ENCODE measurements at regions not wholly inside any gene's neighbourhood (a gene's known extent, or its start where the extent isn't known, plus 50 kb on each side); places are given as distances from the start of the nearest gene placed in this dataset.

GRCh38 chr13:109415057-109415456, 371.3 kb downstream of the IRS2 start:
- Histone ChIP-seq H3K9me3 (ENCODE audit: insufficient read depth, low read depth, low read length) (no peaks in the 10 kb centered on the region), H4K20me1 (ENCODE audit: insufficient read depth, low read length) (no peaks in the 10 kb centered on the region), H3K4me2 (ENCODE audit: low read length) (no peak overlapping the region), H3K9ac (ENCODE audit: low read length) (no peak overlapping the region), H3K27ac (ENCODE audit: low read depth, low read length) (no peak overlapping the region), H2AFZ (ENCODE audit: low read depth, low read length) (no peak overlapping the region), H3K79me2 (ENCODE audit: insufficient read depth, low read length) (no peaks in the 10 kb centered on the region), H3K36me3 (ENCODE audit: insufficient read depth, low read length) (no peaks in the 10 kb centered on the region), H3K27me3 (ENCODE audit: insufficient read depth, low read length) (no peaks in the 10 kb centered on the region), H3K4me1 (ENCODE audit: insufficient read depth, low read length) (peaks cover 5% of the 10 kb centered on the region), H3K4me3 (ENCODE audit: insufficient read depth, low read depth, low read length) (no peak overlapping the region)
- Mint-ChIP-seq H3K9me3 (ENCODE audit: unreplicated experiment) (peaks cover 7% of the 10 kb centered on the region), H3K4me3 (ENCODE audit: unreplicated experiment) (no peak overlapping the region), H3K27me3 (ENCODE audit: low read depth, unreplicated experiment) (no peaks in the 10 kb centered on the region), H3K36me3 (ENCODE audit: low read depth, unreplicated experiment) (no peaks in the 10 kb centered on the region), H3K27ac (ENCODE audit: unreplicated experiment) (peak overlapping the region; percentile 74), H3K4me1 (ENCODE audit: low read depth, unreplicated experiment) (peaks cover 22% of the 10 kb centered on the region)
- no peak for DNase-seq (ENCODE audit: low read depth)
- TF ChIP-seq CTCF (IDR thresholded peaks at IDR 0.05; ENCODE audit: insufficient read depth, low read depth, low read length) (no peak), EZH2 (IDR thresholded peaks at IDR 0.05; ENCODE audit: insufficient read depth, low read length) (no peak)
- FAIRE-seq, result no peak

GRCh38 chr13:109412283-109412901, 374.0 kb downstream of the IRS2 start:
- Histone ChIP-seq H2AFZ (ENCODE audit: low read depth, low read length) (peak overlapping the region; percentile 71), H3K4me3 (ENCODE audit: insufficient read depth, low read depth, low read length) (no peak overlapping the region)
- FAIRE-seq, result no peak

More at GRCh38 chr13:109412283-109412901, 374.0 kb downstream of the IRS2 start:
- Histone ChIP-seq H3K79me2 (ENCODE audit: insufficient read depth, low read length) (no peaks in the 10 kb centered on the region), H4K20me1 (ENCODE audit: insufficient read depth, low read length) (no peaks in the 10 kb centered on the region), H3K27ac (ENCODE audit: low read depth, low read length) (no peak overlapping the region), H3K36me3 (ENCODE audit: insufficient read depth, low read length) (no peaks in the 10 kb centered on the region), H3K9me3 (ENCODE audit: insufficient read depth, low read depth, low read length) (no peaks in the 10 kb centered on the region), H3K27me3 (ENCODE audit: insufficient read depth, low read length) (no peaks in the 10 kb centered on the region), H3K9ac (ENCODE audit: low read length) (peak overlapping the region; percentile 17), H3K4me2 (ENCODE audit: low read length) (peak overlapping the region; percentile 70), H3K4me1 (ENCODE audit: insufficient read depth, low read length) (peaks cover 5% of the 10 kb centered on the region)
- Mint-ChIP-seq H3K27me3 (ENCODE audit: low read depth, unreplicated experiment) (peaks cover 4% of the 10 kb centered on the region), H3K9me3 (ENCODE audit: unreplicated experiment) (peaks cover 7% of the 10 kb centered on the region), H3K4me3 (ENCODE audit: unreplicated experiment) (no peak overlapping the region), H3K27ac (ENCODE audit: unreplicated experiment) (peak overlapping the region; percentile 31), H3K36me3 (ENCODE audit: low read depth, unreplicated experiment) (no peaks in the 10 kb centered on the region), H3K4me1 (ENCODE audit: low read depth, unreplicated experiment) (peaks cover 22% of the 10 kb centered on the region)
- peak; percentile 62 for DNase-seq (ENCODE audit: low read depth)
- TF ChIP-seq EZH2 (IDR thresholded peaks at IDR 0.05; ENCODE audit: insufficient read depth, low read length), result no peak
- no peak for TF ChIP-seq CTCF (IDR thresholded peaks at IDR 0.05; ENCODE audit: insufficient read depth, low read depth, low read length)
